Mesenchymal stem cell (in vitro differentiated cells and primary cell): ENCODE measurements at regions not wholly inside any gene's neighbourhood (a gene's known extent, or its start where the extent isn't known, plus 50 kb on each side); places are given as distances from the start of the nearest gene placed in this dataset.

Experiments used
- DNase-seq: peaks from one replicate; pipeline ENCODE4 v3.0.0-alpha.2; 2013
- H2AFZ ChIP-seq: one replicate; pipeline ENCODE4 v1.6.1; 2013; ENCODE audit warnings: low read depth, mild to moderate bottlenecking, control low read depth, inconsistent platforms, low read length, moderate library complexity
- H2AK5ac ChIP-seq: 2 replicates; pipeline ENCODE4 v1.6.1; 2013; ENCODE audit warnings: low read length, moderate library complexity, mild to moderate bottlenecking, inconsistent platforms; ENCODE audit not compliant: severe bottlenecking
- H2BK120ac ChIP-seq: one replicate; pipeline ENCODE4 v1.6.1; 2013; ENCODE audit warnings: low read depth, mild to moderate bottlenecking, inconsistent platforms, low read length, moderate library complexity
- H2BK12ac ChIP-seq, 2 experiments: one replicate each; pipeline ENCODE4 v1.6.1; 2013; ENCODE audit warnings: inconsistent platforms in 2 of 2, low read length in 2 of 2, mild to moderate bottlenecking in 2 of 2, moderate library complexity in 2 of 2, control low read depth in 1 of 2
- H2BK15ac ChIP-seq: one replicate; pipeline ENCODE4 v1.6.1; 2013; ENCODE audit warnings: mild to moderate bottlenecking, low read depth, inconsistent platforms; ENCODE audit not compliant: poor library complexity, severe bottlenecking
- H2BK5ac ChIP-seq: 2 replicates; pipeline ENCODE4 v1.6.1; 2013; ENCODE audit warnings: low read depth, mild to moderate bottlenecking, low read length, control low read depth, inconsistent platforms; ENCODE audit not compliant: poor library complexity, severe bottlenecking
- H3K14ac ChIP-seq, 2 experiments: one replicate each; pipeline ENCODE4 v1.6.1; 2013; ENCODE audit warnings: inconsistent platforms in 2 of 2, low read length in 2 of 2, control low read depth in 1 of 2, mild to moderate bottlenecking in 1 of 2, moderate library complexity in 1 of 2
- H3K18ac ChIP-seq, 2 experiments: one replicate each; pipeline ENCODE4 v1.6.1; 2013; ENCODE audit warnings: inconsistent platforms in 2 of 2, low read length in 2 of 2, control low read depth in 1 of 2, low read depth in 1 of 2, mild to moderate bottlenecking in 1 of 2
- H3K23ac ChIP-seq, 2 experiments: one replicate each; pipeline ENCODE4 v1.6.1; 2013; ENCODE audit warnings: inconsistent platforms in 2 of 2, low read length in 2 of 2, mild to moderate bottlenecking in 2 of 2, moderate library complexity in 2 of 2, control low read depth in 1 of 2
- H3K27ac ChIP-seq: 2 replicates; pipeline ENCODE4 v1.5.1; 2013; ENCODE audit warnings: mild to moderate bottlenecking, moderate library complexity, low read length, control low read depth, inconsistent platforms; ENCODE audit not compliant: poor library complexity, severe bottlenecking
- H3K27me3 ChIP-seq, 2 experiments: 2 replicates each; pipeline versions ENCODE4 v1.6.1 to v1.7.0; 2013; ENCODE audit warnings: low read length in 2 of 2, mild to moderate bottlenecking in 2 of 2, moderate library complexity in 2 of 2, control low read depth in 1 of 2, inconsistent platforms in 1 of 2; ENCODE audit not compliant: control insufficient read depth in 1 of 2, insufficient read depth in 1 of 2
- H3K36me3 ChIP-seq, 2 experiments: 2 replicates each; pipeline versions ENCODE4 v1.6.1 to v1.7.0; 2013; ENCODE audit warnings: low read length in 2 of 2, control low read depth in 1 of 2, inconsistent platforms in 1 of 2, low read depth in 1 of 2, mild to moderate bottlenecking in 1 of 2; ENCODE audit not compliant: insufficient read depth in 2 of 2, control insufficient read depth in 1 of 2
- H3K4ac ChIP-seq, 2 experiments: one replicate each; pipeline ENCODE4 v1.6.1; 2013; ENCODE audit warnings: inconsistent platforms in 2 of 2, low read length in 2 of 2, mild to moderate bottlenecking in 2 of 2, moderate library complexity in 2 of 2, control low read depth in 1 of 2, low read depth in 1 of 2
- H3K4me1 ChIP-seq: 2 replicates; pipeline ENCODE4 v1.6.1; 2013; ENCODE audit warnings: low read depth, low read length, control low read depth; ENCODE audit not compliant: control insufficient read depth, insufficient read depth
- H3K4me2 ChIP-seq: 2 replicates; pipeline ENCODE4 v1.6.1; 2013; ENCODE audit warnings: low read length, mild to moderate bottlenecking, inconsistent platforms; ENCODE audit not compliant: poor library complexity, severe bottlenecking
- H3K4me3 ChIP-seq, 2 experiments: 2 replicates each; pipeline versions ENCODE4 v1.5.1 to v1.7.0; 2013; ENCODE audit warnings: low read length in 2 of 2, mild to moderate bottlenecking in 2 of 2, control low read depth in 1 of 2, low read depth in 1 of 2; ENCODE audit not compliant: insufficient read depth in 1 of 2
- H3K79me1 ChIP-seq: replicated peaks from 2 replicates; pipeline ENCODE4 v1.6.1; 2013; ENCODE audit warnings: mild to moderate bottlenecking, control low read depth, low read length, inconsistent platforms; ENCODE audit not compliant: poor library complexity, severe bottlenecking
- H3K9ac ChIP-seq: 2 replicates; pipeline ENCODE4 v1.7.0; 2013; ENCODE audit warnings: mild to moderate bottlenecking, low read length, moderate library complexity
- H3K9me3 ChIP-seq: 2 replicates; pipeline ENCODE4 v1.7.0; 2013; ENCODE audit warnings: mild to moderate bottlenecking, low read length; ENCODE audit not compliant: control insufficient read depth
- H4K8ac ChIP-seq: one replicate; pipeline ENCODE4 v1.6.1; 2013; ENCODE audit warnings: inconsistent platforms, mild to moderate bottlenecking, low read length, moderate library complexity
- H4K91ac ChIP-seq: one replicate; pipeline ENCODE4 v1.6.1; 2013; ENCODE audit warnings: mild to moderate bottlenecking, low read length, inconsistent platforms
- WGBS: methylation state at CpG from one replicate; pipeline ENCODE4 v1.1.7; 2013; ENCODE audit warnings: mixed read lengths; 5-methylcytosine and 5-hydroxymethylcytosine counted together

GRCh38 chr12:63420206-63420644, 248.1 kb downstream of the DPY19L2 start:
- H4K91ac ChIP-seq = no peak overlapping the region
- no peaks in the 10 kb centered on the region for H3K36me3 ChIP-seq
- no peak overlapping the region for H3K27ac ChIP-seq
- no peak overlapping the region for H2BK5ac ChIP-seq
- no peak overlapping the region for H3K23ac ChIP-seq
- H3K9ac ChIP-seq = no peak overlapping the region
- DNase-seq = peak; percentile 59
- H2BK120ac ChIP-seq = no peak overlapping the region
- H3K79me1 ChIP-seq = no peaks in the 10 kb centered on the region
- H3K4ac ChIP-seq = no peak overlapping the region
- no peaks in the 10 kb centered on the region for H3K27me3 ChIP-seq
- no peak overlapping the region for H3K14ac ChIP-seq
- H3K4me1 ChIP-seq = no peaks in the 10 kb centered on the region
- H3K9me3 ChIP-seq = peaks cover 4% of the 10 kb centered on the region
- no peak overlapping the region for H3K4me3 ChIP-seq
- no peak overlapping the region for H3K18ac ChIP-seq
- H2BK15ac ChIP-seq = no peak overlapping the region
- no peak overlapping the region for H2AFZ ChIP-seq
- H2BK12ac ChIP-seq = no peak overlapping the region
- no peak overlapping the region for H3K4me2 ChIP-seq
- no peak overlapping the region for H4K8ac ChIP-seq
- H2AK5ac ChIP-seq = no peak overlapping the region
- 14% methylated on average over 6 of the region's 6 CpGs for WGBS

GRCh38 chr12:63419154-63419553, 249.1 kb downstream of the DPY19L2 start:
- no peak overlapping the region for H2BK12ac ChIP-seq
- no peak overlapping the region for H2BK5ac ChIP-seq
- no peak overlapping the region for H4K8ac ChIP-seq
- H3K23ac ChIP-seq = no peak overlapping the region
- DNase-seq = no peak
- no peaks in the 10 kb centered on the region for H3K79me1 ChIP-seq
- H3K27me3 ChIP-seq = no peaks in the 10 kb centered on the region
- H3K36me3 ChIP-seq = no peaks in the 10 kb centered on the region
- H3K14ac ChIP-seq = no peak overlapping the region
- H3K9me3 ChIP-seq = peaks cover 4% of the 10 kb centered on the region
- H3K4me1 ChIP-seq = no peaks in the 10 kb centered on the region
- WGBS = 85% methylated on average over 7 of the region's 7 CpGs
- no peak overlapping the region for H3K9ac ChIP-seq
- H2BK120ac ChIP-seq = no peak overlapping the region
- H3K4me3 ChIP-seq = no peak overlapping the region
- no peak overlapping the region for H3K27ac ChIP-seq
- H2AK5ac ChIP-seq = no peak overlapping the region
- no peak overlapping the region for H3K18ac ChIP-seq
- no peak overlapping the region for H3K4ac ChIP-seq
- no peak overlapping the region for H3K4me2 ChIP-seq
- H2AFZ ChIP-seq = no peak overlapping the region
- no peak overlapping the region for H2BK15ac ChIP-seq
- no peak overlapping the region for H4K91ac ChIP-seq

GRCh38 chr12:63416788-63417187, 251.5 kb downstream of the DPY19L2 start:
- Histone ChIP-seq H3K4me3 (no peak overlapping the region), H3K14ac (no peak overlapping the region), H3K4ac (no peak overlapping the region), H2AK5ac (no peak overlapping the region), H3K23ac (no peak overlapping the region), H3K36me3 (no peaks in the 10 kb centered on the region), H2BK15ac (no peak overlapping the region), H3K4me2 (no peak overlapping the region), H2AFZ (no peak overlapping the region), H3K79me1 (no peaks in the 10 kb centered on the region), H2BK120ac (no peak overlapping the region), H4K8ac (no peak overlapping the region), H4K91ac (no peak overlapping the region), H3K4me1 (no peaks in the 10 kb centered on the region), H3K27ac (no peak overlapping the region), H3K18ac (no peak overlapping the region), H3K27me3 (no peaks in the 10 kb centered on the region), H2BK5ac (no peak overlapping the region), H3K9me3 (peaks cover 4% of the 10 kb centered on the region), H2BK12ac (no peak overlapping the region), H3K9ac (no peak overlapping the region)
- DNase-seq = no peak

- no peaks in the 10 kb centered on the region for H3K79me1 ChIP-seq
- no peak overlapping the region for H2AK5ac ChIP-seq
- 94% methylated on average over 12 of the region's 13 CpGs for WGBS
- H2BK15ac ChIP-seq = no peak overlapping the region
- no peak overlapping the region for H2BK5ac ChIP-seq
- no peak for DNase-seq
- H3K4me2 ChIP-seq = no peak overlapping the region
- no peaks in the 10 kb centered on the region for H3K27me3 ChIP-seq
- no peak overlapping the region for H3K27ac ChIP-seq
- H4K8ac ChIP-seq = no peak overlapping the region
- peaks cover 4% of the 10 kb centered on the region for H3K9me3 ChIP-seq
- no peak overlapping the region for H3K18ac ChIP-seq
- H3K23ac ChIP-seq = no peak overlapping the region
- no peak overlapping the region for H2BK120ac ChIP-seq
- H4K91ac ChIP-seq = no peak overlapping the region
- no peak overlapping the region for H3K4ac ChIP-seq
- H3K4me1 ChIP-seq = no peaks in the 10 kb centered on the region
- H2BK12ac ChIP-seq = no peak overlapping the region
- no peak overlapping the region for H3K14ac ChIP-seq
- H3K9ac ChIP-seq = no peak overlapping the region
- H3K36me3 ChIP-seq = no peaks in the 10 kb centered on the region
- H3K4me3 ChIP-seq = no peak overlapping the region
- no peak overlapping the region for H2AFZ ChIP-seq
Observed at GRCh38 chr12:63415357-63415756, 252.9 kb downstream of the DPY19L2 start.
